Breast epithelium (tissue), 4 donors: ENCODE measurements at regions not wholly inside any gene's neighbourhood (a gene's known extent, or its start where the extent isn't known, plus 50 kb on each side); places are given as distances from the start of the nearest gene placed in this dataset.

Experiments
- DNase-seq, 2 donors: peaks; one replicate each; pipeline ENCODE4 v3.0.0-alpha.2; 2019; ENCODE audit warnings: low spot score in 2 of 2
- H3K27ac ChIP-seq, 2 donors: fragments of 200-600 bp; sonication (generic) in 1 of 2; one replicate each; pipeline ENCODE4 v1.5.1; 2016 to 2019; ENCODE audit warnings: mild to moderate bottlenecking in 1 of 2
- H3K27me3 ChIP-seq, 2 donors: fragments of 200-600 bp; sonication (generic) in 1 of 2; one replicate each; pipeline versions ENCODE4 v1.5.1 to v1.6.0; 2017 to 2019; ENCODE audit warnings: control low read depth in 1 of 2, mild to moderate bottlenecking in 1 of 2
- H3K36me3 ChIP-seq: fragments of 200-600 bp; one replicate; pipeline ENCODE4 v1.5.1; 2019
- H3K4me1 ChIP-seq, 2 donors: fragments of 200-600 bp; sonication (generic); one replicate each; pipeline ENCODE4 v1.5.1; 2016 to 2019; ENCODE audit warnings: control low read depth in 1 of 2
- H3K4me3 ChIP-seq, 3 donors: fragments of 200-600 bp; sonication (generic); 1 replicate in 2 of 3; 2 replicates in 1 of 3; pipeline ENCODE4 v1.5.1; 2016 to 2019; ENCODE audit warnings: mild to moderate bottlenecking in 3 of 3, moderate library complexity in 2 of 3
- H3K9me3 ChIP-seq, 2 donors: fragments of 200-600 bp; sonication (generic) in 1 of 2; one replicate each; pipeline ENCODE4 v1.5.1; 2016 to 2019; ENCODE audit warnings: control low read depth in 1 of 2
- POLR2A ChIP-seq: fragments of 450-650 bp; IDR thresholded peaks from one replicate; pipeline ENCODE4 v1.6.1; 2016; ENCODE audit warnings: antibody characterized with exemption, mild to moderate bottlenecking, moderate library complexity
- POLR2AphosphoS5 ChIP-seq, 3 donors: sonication (generic); formaldehyde crosslinking; IDR thresholded peaks; one replicate each; pipeline ENCODE4 v1.6.1; 2017; ENCODE audit warnings: antibody characterized with exemption in 3 of 3
- intact Hi-C: fragments of 100-400 bp; cut with DNase I; formaldehyde crosslinking; loops from one replicate; pipeline ENCODE4 v1.15.1; 2023; ENCODE audit warnings: low total_unique reads
- TF ChIP-seq, protein P1 (sequence below), 3 donors: fragments of 450-650 bp; IDR thresholded peaks; one replicate each; pipeline ENCODE4 v1.5.1; 2016 to 2017; ENCODE audit warnings: antibody characterized with exemption in 3 of 3, mild to moderate bottlenecking in 3 of 3, moderate library complexity in 3 of 3

- TF ChIP-seq POLR2A (no peak), POLR2AphosphoS5 (IDR thresholded peaks at IDR 0.05) (no peak)
- TF ChIP-seq, protein P1, sequence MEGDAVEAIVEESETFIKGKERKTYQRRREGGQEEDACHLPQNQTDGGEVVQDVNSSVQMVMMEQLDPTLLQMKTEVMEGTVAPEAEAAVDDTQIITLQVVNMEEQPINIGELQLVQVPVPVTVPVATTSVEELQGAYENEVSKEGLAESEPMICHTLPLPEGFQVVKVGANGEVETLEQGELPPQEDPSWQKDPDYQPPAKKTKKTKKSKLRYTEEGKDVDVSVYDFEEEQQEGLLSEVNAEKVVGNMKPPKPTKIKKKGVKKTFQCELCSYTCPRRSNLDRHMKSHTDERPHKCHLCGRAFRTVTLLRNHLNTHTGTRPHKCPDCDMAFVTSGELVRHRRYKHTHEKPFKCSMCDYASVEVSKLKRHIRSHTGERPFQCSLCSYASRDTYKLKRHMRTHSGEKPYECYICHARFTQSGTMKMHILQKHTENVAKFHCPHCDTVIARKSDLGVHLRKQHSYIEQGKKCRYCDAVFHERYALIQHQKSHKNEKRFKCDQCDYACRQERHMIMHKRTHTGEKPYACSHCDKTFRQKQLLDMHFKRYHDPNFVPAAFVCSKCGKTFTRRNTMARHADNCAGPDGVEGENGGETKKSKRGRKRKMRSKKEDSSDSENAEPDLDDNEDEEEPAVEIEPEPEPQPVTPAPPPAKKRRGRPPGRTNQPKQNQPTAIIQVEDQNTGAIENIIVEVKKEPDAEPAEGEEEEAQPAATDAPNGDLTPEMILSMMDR (IDR thresholded peaks at IDR 0.05) = no peak
- peaks cover 5% of the 10 kb centered on the region for H3K36me3 ChIP-seq
- H3K27ac ChIP-seq = no peak overlapping the region
- no peak for DNase-seq
- no peak overlapping the region for H3K4me3 ChIP-seq
- H3K27me3 ChIP-seq = no peaks in the 10 kb centered on the region
- no peaks in the 10 kb centered on the region for H3K4me1 ChIP-seq
- no peaks in the 10 kb centered on the region for H3K9me3 ChIP-seq
- intact Hi-C loops = no loop called here
Measured at GRCh38 chr6:144777249-144777648, 492.1 kb downstream of the UTRN start.

DNA sequence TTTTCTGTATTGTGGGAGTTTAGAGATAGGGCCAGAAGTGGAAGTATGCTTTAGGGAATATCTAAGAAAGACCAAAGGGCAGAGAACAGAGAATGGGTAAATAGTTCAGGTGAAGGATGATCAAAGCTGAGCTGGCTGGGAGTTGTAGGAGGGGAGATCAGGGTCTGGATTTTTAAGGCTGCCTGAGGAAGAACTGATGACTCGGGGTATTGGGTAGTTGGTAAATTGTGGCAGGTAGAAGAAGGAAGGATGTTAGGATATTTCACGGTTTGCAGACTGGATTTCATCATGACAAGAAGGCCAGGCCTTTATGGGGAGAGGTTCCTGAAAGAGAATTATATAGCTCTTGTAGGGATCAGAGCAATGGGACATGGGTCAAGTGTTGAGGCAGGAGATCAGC, 492.9 kb downstream of the UTRN start:
- Histone ChIP-seq H3K4me3 (no peak overlapping the region), H3K9me3 (no peaks in the 10 kb centered on the region), H3K27me3 (no peaks in the 10 kb centered on the region), H3K4me1 (no peaks in the 10 kb centered on the region), H3K27ac (no peak overlapping the region), H3K36me3 (peaks cover 5% of the 10 kb centered on the region)
- TF ChIP-seq POLR2A (no peak), POLR2AphosphoS5 (IDR thresholded peaks at IDR 0.05) (no peak)
- TF ChIP-seq, protein P1 (IDR thresholded peaks at IDR 0.05) = no peak
- no peak for DNase-seq
- intact Hi-C loops = no loop called here

GRCh38 chr6:144778773-144779492, 493.8 kb downstream of the UTRN start:
- Histone ChIP-seq H3K4me3 (no peak overlapping the region), H3K4me1 (no peaks in the 10 kb centered on the region), H3K27me3 (no peaks in the 10 kb centered on the region), H3K36me3 (peaks cover 5% of the 10 kb centered on the region), H3K27ac (no peak overlapping the region), H3K9me3 (no peaks in the 10 kb centered on the region)
- intact Hi-C loops = no loop called here
- TF ChIP-seq POLR2AphosphoS5 (IDR thresholded peaks at IDR 0.05) (no peak), POLR2A (no peak)
- TF ChIP-seq, protein P1 (IDR thresholded peaks at IDR 0.05) = no peak
- DNase-seq = no peak

- intact Hi-C loops = no loop called here
- no peaks in the 10 kb centered on the region for H3K9me3 ChIP-seq
- H3K27ac ChIP-seq = no peak overlapping the region
- H3K27me3 ChIP-seq = no peaks in the 10 kb centered on the region
- no peak for DNase-seq
- no peaks in the 10 kb centered on the region for H3K4me1 ChIP-seq
- TF ChIP-seq POLR2A (no peak), POLR2AphosphoS5 (IDR thresholded peaks at IDR 0.05) (no peak)
- TF ChIP-seq, protein P1 (IDR thresholded peaks at IDR 0.05) = no peak
- no peak overlapping the region for H3K4me3 ChIP-seq
- no peaks in the 10 kb centered on the region for H3K36me3 ChIP-seq
Measured at GRCh38 chr6:144781836-144782235, 496.7 kb downstream of the UTRN start.

GRCh38 chr6:144782634-144783033, 497.5 kb downstream of the UTRN start:
- H3K36me3 ChIP-seq = no peaks in the 10 kb centered on the region
- no peaks in the 10 kb centered on the region for H3K4me1 ChIP-seq
- intact Hi-C loops = no loop called here
- no peaks in the 10 kb centered on the region for H3K27me3 ChIP-seq
- no peak for DNase-seq
- no peak overlapping the region for H3K4me3 ChIP-seq
- TF ChIP-seq POLR2AphosphoS5 (IDR thresholded peaks at IDR 0.05) (no peak), POLR2A (no peak)
- TF ChIP-seq, protein P1 (IDR thresholded peaks at IDR 0.05) = no peak
- no peaks in the 10 kb centered on the region for H3K9me3 ChIP-seq
- no peak overlapping the region for H3K27ac ChIP-seq
